ENCODE measurements at regions not wholly inside any gene's neighbourhood (a gene's known extent, or its start where the extent isn't known, plus 50 kb on each side); places are given as distances from the start of the nearest gene placed in this dataset.

DNA sequence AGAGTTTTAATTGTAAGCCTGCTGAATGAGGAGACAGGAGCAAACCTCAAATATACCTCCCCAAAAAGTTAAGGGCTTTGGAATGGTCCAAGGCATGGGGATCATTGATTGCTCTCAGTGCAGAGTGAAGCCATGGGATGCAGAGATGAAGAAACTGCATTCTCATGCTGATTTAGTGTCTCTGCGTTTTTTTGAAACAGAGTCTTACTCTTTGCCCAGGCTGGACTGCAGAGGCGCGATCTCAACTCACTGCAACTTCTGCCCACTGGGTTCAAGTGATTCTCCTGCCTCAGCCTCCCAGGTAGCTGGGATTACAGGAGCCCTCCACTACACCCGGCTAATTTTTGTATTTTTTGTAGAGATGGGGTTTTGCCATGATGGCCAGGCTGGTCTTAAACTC is 99.3 kb upstream of the ETV3 start:
- no peak for DNase-seq
- H3K4me3 Mint-ChIP-seq = no peak overlapping the region
- TF ChIP-seq, protein P1, sequence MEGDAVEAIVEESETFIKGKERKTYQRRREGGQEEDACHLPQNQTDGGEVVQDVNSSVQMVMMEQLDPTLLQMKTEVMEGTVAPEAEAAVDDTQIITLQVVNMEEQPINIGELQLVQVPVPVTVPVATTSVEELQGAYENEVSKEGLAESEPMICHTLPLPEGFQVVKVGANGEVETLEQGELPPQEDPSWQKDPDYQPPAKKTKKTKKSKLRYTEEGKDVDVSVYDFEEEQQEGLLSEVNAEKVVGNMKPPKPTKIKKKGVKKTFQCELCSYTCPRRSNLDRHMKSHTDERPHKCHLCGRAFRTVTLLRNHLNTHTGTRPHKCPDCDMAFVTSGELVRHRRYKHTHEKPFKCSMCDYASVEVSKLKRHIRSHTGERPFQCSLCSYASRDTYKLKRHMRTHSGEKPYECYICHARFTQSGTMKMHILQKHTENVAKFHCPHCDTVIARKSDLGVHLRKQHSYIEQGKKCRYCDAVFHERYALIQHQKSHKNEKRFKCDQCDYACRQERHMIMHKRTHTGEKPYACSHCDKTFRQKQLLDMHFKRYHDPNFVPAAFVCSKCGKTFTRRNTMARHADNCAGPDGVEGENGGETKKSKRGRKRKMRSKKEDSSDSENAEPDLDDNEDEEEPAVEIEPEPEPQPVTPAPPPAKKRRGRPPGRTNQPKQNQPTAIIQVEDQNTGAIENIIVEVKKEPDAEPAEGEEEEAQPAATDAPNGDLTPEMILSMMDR (IDR thresholded peaks at IDR 0.05) = no peak
- H3K9me3 Mint-ChIP-seq = no peaks in the 10 kb centered on the region
- no peaks in the 10 kb centered on the region for H3K36me3 Mint-ChIP-seq (ENCODE audit: low read depth)
- H3K4me1 Mint-ChIP-seq (ENCODE audit: low read depth) = no peaks in the 10 kb centered on the region
- H3K27me3 Mint-ChIP-seq (ENCODE audit: insufficient read depth) = peaks cover 8% of the 10 kb centered on the region
- no peak overlapping the region for H3K27ac Mint-ChIP-seq

DNA sequence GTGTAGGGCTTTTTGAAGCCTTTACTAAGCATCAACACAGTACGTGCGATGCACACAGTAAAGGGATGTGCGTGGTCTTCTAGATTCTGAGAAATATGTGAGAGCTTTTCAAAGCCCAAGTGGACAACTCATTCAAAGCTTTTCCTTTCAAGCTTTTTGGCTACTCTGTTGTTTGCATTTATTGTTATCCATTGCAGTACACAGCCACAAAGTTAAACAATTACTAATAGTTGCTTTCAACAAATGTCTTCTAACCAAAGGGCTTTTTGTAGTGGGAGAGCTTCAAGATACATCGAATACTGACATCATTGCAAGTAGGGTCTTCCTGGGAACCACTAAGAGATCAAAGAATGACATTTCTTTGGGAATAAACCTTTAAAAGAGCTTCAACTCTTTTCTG is 97.9 kb upstream of the ETV3 start:
- no peak for DNase-seq
- TF ChIP-seq, protein P1 (IDR thresholded peaks at IDR 0.05) = no peak
- Mint-ChIP-seq H3K27ac (no peak overlapping the region), H3K4me3 (no peak overlapping the region), H3K27me3 (ENCODE audit: insufficient read depth) (peaks cover 8% of the 10 kb centered on the region), H3K36me3 (ENCODE audit: low read depth) (no peaks in the 10 kb centered on the region), H3K4me1 (ENCODE audit: low read depth) (no peaks in the 10 kb centered on the region), H3K9me3 (no peaks in the 10 kb centered on the region)

DNA sequence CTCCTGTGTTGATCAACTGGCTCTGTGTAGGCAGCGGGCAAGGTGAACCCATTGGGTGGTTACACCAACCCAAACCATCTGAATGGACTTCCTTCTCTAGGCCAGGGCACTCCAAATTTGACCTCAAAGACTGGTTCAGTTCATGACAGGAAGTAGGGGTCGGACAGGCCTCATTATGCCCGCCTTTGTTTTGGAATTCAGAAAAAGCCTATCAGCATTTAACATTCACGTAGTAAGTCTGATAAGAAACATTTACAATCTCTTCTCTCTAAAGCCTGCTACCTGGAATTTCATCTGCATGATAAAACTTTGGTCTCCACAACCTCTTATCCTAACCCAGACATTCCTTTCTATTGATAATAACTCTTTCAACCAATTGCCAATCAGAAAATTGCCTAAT is 97.1 kb upstream of the ETV3 start:
- peaks cover 8% of the 10 kb centered on the region for H3K27me3 Mint-ChIP-seq (ENCODE audit: insufficient read depth)
- H3K27ac Mint-ChIP-seq = no peak overlapping the region
- TF ChIP-seq, protein P1 (IDR thresholded peaks at IDR 0.05) = no peak
- no peak overlapping the region for H3K4me3 Mint-ChIP-seq
- no peak for DNase-seq
- H3K9me3 Mint-ChIP-seq = no peaks in the 10 kb centered on the region
- H3K4me1 Mint-ChIP-seq (ENCODE audit: low read depth) = no peaks in the 10 kb centered on the region
- no peaks in the 10 kb centered on the region for H3K36me3 Mint-ChIP-seq (ENCODE audit: low read depth)

DNA sequence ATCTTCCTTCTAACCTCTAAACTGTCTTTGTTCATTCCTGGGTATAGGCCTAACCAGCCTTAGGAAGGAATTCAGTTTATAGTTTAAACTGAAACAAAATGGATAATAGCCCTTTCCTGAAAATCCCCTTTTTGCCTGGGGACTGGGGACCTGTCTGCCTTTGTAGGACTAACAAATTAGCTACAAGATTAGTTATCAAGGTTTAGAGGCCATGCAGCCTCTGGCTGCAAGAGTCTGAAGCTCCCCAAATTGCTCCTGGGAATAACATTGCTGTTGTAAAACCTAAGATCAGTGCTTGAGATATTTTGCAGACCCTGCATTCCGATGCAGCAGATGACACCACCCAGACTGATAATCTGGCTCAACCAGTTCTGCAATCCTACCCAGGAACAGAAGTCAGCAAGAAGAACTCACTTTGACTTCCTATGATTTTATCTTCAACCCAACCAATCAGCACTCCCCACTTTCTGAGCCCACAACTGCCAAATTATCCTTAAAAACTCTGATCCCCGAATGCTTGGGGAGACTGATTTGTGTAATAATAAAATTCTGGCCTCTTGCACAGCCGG is 96.6 kb upstream of the ETV3 start:
- H3K36me3 Mint-ChIP-seq (ENCODE audit: low read depth) = no peaks in the 10 kb centered on the region

DNA sequence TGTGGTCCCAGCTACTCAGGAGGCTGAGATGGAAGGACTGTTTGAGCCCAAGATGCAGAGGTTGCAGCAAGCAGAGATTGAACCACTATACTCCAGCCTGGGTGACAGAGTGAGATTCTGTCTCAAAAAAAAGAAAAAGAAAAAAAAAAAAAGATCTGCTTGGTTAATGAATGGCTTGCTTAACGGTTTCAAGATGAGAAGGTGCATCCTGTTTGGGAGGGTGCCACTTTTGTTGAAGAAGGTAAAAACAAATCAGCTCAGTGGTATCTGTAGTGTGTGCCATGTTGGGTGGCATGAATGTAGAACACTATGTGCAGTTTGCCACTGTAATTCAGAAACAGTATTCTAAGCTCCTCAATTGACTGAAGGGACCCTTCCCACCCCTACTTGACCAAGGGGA is 94.9 kb upstream of the ETV3 start:
- Mint-ChIP-seq H3K36me3 (ENCODE audit: low read depth) (no peaks in the 10 kb centered on the region), H3K9me3 (no peaks in the 10 kb centered on the region), H3K4me3 (no peak overlapping the region), H3K27me3 (ENCODE audit: insufficient read depth) (peaks cover 8% of the 10 kb centered on the region), H3K4me1 (ENCODE audit: low read depth) (no peaks in the 10 kb centered on the region), H3K27ac (no peak overlapping the region)
- TF ChIP-seq, protein P1 (IDR thresholded peaks at IDR 0.05) = no peak
- no peak for DNase-seq

More for the DNA sequence above, 96.6 kb upstream of the ETV3 start:
- TF ChIP-seq, protein P1 (IDR thresholded peaks at IDR 0.05) = no peak
- Mint-ChIP-seq H3K27me3 (ENCODE audit: insufficient read depth) (peaks cover 8% of the 10 kb centered on the region), H3K4me3 (no peak overlapping the region), H3K9me3 (no peaks in the 10 kb centered on the region), H3K27ac (no peak overlapping the region), H3K4me1 (ENCODE audit: low read depth) (no peaks in the 10 kb centered on the region)
- no peak for DNase-seq

All from HFFc6 (cell line).